ENCODE measurements at regions not wholly inside any gene's neighbourhood (a gene's known extent, or its start where the extent isn't known, plus 50 kb on each side); places are given as distances from the start of the nearest gene placed in this dataset.

GRCh38 chr2:52861596-52861995 lies 906.0 kb upstream of the CHAC2 start:
- TF ChIP-seq EP300 (IDR thresholded peaks at IDR 0.05) (no peak), CTCF (IDR thresholded peaks at IDR 0.05) (no peak), POLR2A (IDR thresholded peaks at IDR 0.05) (no peak)
- 67 to 72% (median 69%) methylated on average over 4 of the region's 4 CpGs for WGBS, 3 donors
- Histone ChIP-seq H3K4me1 (ENCODE audit: insufficient read depth) (no peaks in the 10 kb centered on the region), H3K27ac (no peak overlapping the region), H3K4me3 (no peak overlapping the region), H3K27me3 (no peaks in the 10 kb centered on the region), H3K9me3 (no peaks in the 10 kb centered on the region), H3K36me3 (no peaks in the 10 kb centered on the region)
- intact Hi-C loops (cut with DNase I): no loop called here
- no peak for DNase-seq

- DNase-seq: no peak
- intact Hi-C loops (cut with DNase I): no loop called here
- Histone ChIP-seq H3K9me3 (no peaks in the 10 kb centered on the region), H3K36me3 (no peaks in the 10 kb centered on the region), H3K27me3 (no peaks in the 10 kb centered on the region), H3K4me1 (ENCODE audit: insufficient read depth) (no peaks in the 10 kb centered on the region), H3K27ac (no peak overlapping the region), H3K4me3 (no peak overlapping the region)
- WGBS, 3 donors: 50 to 62% (median 54%) methylated on average over 2 of the region's 2 CpGs
- TF ChIP-seq CTCF (IDR thresholded peaks at IDR 0.05) (no peak), EP300 (IDR thresholded peaks at IDR 0.05) (no peak), POLR2A (IDR thresholded peaks at IDR 0.05) (no peak)
These were observed 908.5 kb upstream of the CHAC2 start for GRCh38 chr2:52859065-52859464.

GRCh38 chr2:52857722-52858121 lies 909.9 kb upstream of the CHAC2 start:
- Histone ChIP-seq H3K27me3 (no peaks in the 10 kb centered on the region), H3K9me3 (no peaks in the 10 kb centered on the region), H3K4me1 (ENCODE audit: insufficient read depth) (no peaks in the 10 kb centered on the region), H3K36me3 (no peaks in the 10 kb centered on the region), H3K4me3 (no peak overlapping the region), H3K27ac (no peak overlapping the region)
- TF ChIP-seq POLR2A (IDR thresholded peaks at IDR 0.05) (no peak), EP300 (IDR thresholded peaks at IDR 0.05) (no peak), CTCF (IDR thresholded peaks at IDR 0.05) (no peak)
- intact Hi-C loops (cut with DNase I): no loop called here
- no peak for DNase-seq
- 67 to 71% (median 68%) methylated on average over 3 of the region's 3 CpGs for WGBS, 3 donors

- no peak overlapping the region for H3K27ac ChIP-seq
- H3K4me3 ChIP-seq: no peak overlapping the region
- no peaks in the 10 kb centered on the region for H3K36me3 ChIP-seq
- no peaks in the 10 kb centered on the region for H3K9me3 ChIP-seq
- no peaks in the 10 kb centered on the region for H3K4me1 ChIP-seq (ENCODE audit: insufficient read depth)
- TF ChIP-seq POLR2A (IDR thresholded peaks at IDR 0.05): no peak
- no peak for TF ChIP-seq EP300 (IDR thresholded peaks at IDR 0.05)
- no peak for TF ChIP-seq CTCF (IDR thresholded peaks at IDR 0.05)
- intact Hi-C loops (cut with DNase I): no loop called here
- DNase-seq: no peak
- 88 to 91% (median 89%) methylated on average over 7 of the region's 7 CpGs for WGBS, 3 donors
- H3K27me3 ChIP-seq: no peaks in the 10 kb centered on the region
These were observed 915.6 kb upstream of the CHAC2 start for GRCh38 chr2:52852006-52852405.
